ENCODE measurements at regions not wholly inside any gene's neighbourhood (a gene's known extent, or its start where the extent isn't known, plus 50 kb on each side); places are given as distances from the start of the nearest gene placed in this dataset.
"Not testable (repeated sequence)": the region's sequence is repeated elsewhere in the genome, so short reads cannot be mapped to it uniquely, and the experiment has no call there.

DNA sequence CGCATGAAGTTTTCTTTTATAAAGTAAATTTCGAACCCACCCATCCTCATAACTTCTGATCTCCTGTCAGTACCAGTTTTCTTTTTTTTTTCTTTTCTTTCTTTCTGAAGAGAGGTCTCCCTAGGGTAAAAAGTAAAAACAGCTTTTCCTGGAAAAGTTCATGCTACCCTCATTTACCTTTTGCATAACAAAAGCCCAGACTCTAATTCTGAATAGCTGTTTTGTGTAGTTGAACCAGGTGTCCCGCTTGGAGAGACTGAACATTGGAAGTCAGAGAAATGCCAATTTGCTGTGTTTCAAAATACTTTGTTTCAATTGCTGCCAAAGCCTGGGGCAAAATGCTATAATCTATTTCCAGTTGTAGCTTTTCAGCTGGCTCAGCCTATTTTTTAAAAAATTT is 113.7 kb upstream of the RUNX1 start:
- no peaks in the 10 kb centered on the region for H3K4me1 ChIP-seq (ENCODE audit: control insufficient read depth in 1 of 2, insufficient read depth in 2 of 2, low read length in 2 of 2)
- WGBS (ENCODE audit: insufficient coverage): no CpG with 5 or more reads among the region's 3 CpGs
- TF ChIP-seq, protein P1, sequence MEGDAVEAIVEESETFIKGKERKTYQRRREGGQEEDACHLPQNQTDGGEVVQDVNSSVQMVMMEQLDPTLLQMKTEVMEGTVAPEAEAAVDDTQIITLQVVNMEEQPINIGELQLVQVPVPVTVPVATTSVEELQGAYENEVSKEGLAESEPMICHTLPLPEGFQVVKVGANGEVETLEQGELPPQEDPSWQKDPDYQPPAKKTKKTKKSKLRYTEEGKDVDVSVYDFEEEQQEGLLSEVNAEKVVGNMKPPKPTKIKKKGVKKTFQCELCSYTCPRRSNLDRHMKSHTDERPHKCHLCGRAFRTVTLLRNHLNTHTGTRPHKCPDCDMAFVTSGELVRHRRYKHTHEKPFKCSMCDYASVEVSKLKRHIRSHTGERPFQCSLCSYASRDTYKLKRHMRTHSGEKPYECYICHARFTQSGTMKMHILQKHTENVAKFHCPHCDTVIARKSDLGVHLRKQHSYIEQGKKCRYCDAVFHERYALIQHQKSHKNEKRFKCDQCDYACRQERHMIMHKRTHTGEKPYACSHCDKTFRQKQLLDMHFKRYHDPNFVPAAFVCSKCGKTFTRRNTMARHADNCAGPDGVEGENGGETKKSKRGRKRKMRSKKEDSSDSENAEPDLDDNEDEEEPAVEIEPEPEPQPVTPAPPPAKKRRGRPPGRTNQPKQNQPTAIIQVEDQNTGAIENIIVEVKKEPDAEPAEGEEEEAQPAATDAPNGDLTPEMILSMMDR (IDR thresholded peaks at IDR 0.05): no peak
- H3K9me3 Mint-ChIP-seq: peaks cover 5 to 15% (median 8%) of the 10 kb centered on the region in 7 donors
- H3K27me3 Mint-ChIP-seq (ENCODE audit: low read depth in 3 of 3): peaks cover 0 to 5% (median 3%) of the 10 kb centered on the region in 3 donors
- H3K4me1 Mint-ChIP-seq: no peaks in the 10 kb centered on the region
- no peaks in the 10 kb centered on the region for H3K27me3 ChIP-seq (ENCODE audit: control insufficient read depth in 2 of 2, insufficient read depth in 2 of 2, low read length in 2 of 2)
- no peaks in the 10 kb centered on the region for H4K20me1 ChIP-seq (ENCODE audit: insufficient read depth, low read length)
- intact Hi-C loops (cut with micrococcal nuclease): no loop called here
- DNase-seq: no peak
- H3K36me3 Mint-ChIP-seq: no peaks in the 10 kb centered on the region
- no peak overlapping the region for H2AFZ ChIP-seq (ENCODE audit: insufficient read depth, low read depth, low read length, poor library complexity, severe bottlenecking)
- H3K9me3 ChIP-seq (replicated peaks in 1 of 2; ENCODE audit: control insufficient read depth in 1 of 2, insufficient read depth in 1 of 2, low read length in 2 of 2): no peaks in the 10 kb centered on the region
- H3K9ac ChIP-seq (ENCODE audit: insufficient read depth, low read length, poor library complexity, severe bottlenecking): no peak overlapping the region
- H3K36me3 ChIP-seq (replicated peaks in 1 of 2; ENCODE audit: control insufficient read depth in 1 of 2, insufficient read depth in 2 of 2, low read length in 2 of 2): no peaks in the 10 kb centered on the region
- H3K4me3 ChIP-seq (replicated peaks in 1 of 3; ENCODE audit: low read depth in 2 of 3, low read length in 3 of 3): no peak overlapping the region
- H3K27ac Mint-ChIP-seq: no peak overlapping the region
- H3K4me3 Mint-ChIP-seq: no peak overlapping the region
- no peaks in the 10 kb centered on the region for H3K79me2 ChIP-seq (ENCODE audit: insufficient read depth, low read length)
- no peak overlapping the region for H3K27ac ChIP-seq (ENCODE audit: low read depth in 1 of 2, low read length in 2 of 2)
- no peak overlapping the region for H3K4me2 ChIP-seq (replicated peaks; ENCODE audit: extremely low read depth, low read length, poor library complexity, severe bottlenecking)

DNA sequence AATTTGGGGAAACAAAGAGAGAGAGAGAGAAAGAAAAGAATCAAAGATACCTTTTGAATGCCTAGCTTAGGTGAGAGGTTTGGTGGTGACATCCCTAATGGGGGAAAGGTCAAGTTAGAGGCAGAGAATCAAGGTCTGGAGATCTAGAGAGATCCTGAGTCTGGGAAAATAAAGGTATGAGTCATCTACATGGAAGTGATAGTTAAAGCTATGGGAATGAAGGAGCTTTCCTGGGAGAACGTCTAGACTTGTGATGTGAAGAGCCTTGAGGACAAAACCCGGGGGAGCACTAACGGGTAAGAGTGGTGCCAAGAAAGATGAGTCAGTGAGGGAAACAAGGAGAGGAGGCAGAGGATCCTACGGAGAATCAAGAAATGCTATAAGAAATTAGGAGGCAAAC is 110.8 kb upstream of the RUNX1 start:
- no peak overlapping the region for H2AFZ ChIP-seq (ENCODE audit: insufficient read depth, low read depth, low read length, poor library complexity, severe bottlenecking)
- 100% methylated on average over 4 of the region's 4 CpGs for WGBS (ENCODE audit: insufficient coverage)
- Mint-ChIP-seq H3K4me1 (no peaks in the 10 kb centered on the region), H3K4me3 (no peak overlapping the region), H3K9me3 (peaks cover 9 to 17% (median 12%) of the 10 kb centered on the region in 7 donors), H3K36me3 (no peaks in the 10 kb centered on the region), H3K27me3 (ENCODE audit: low read depth in 3 of 3) (peaks cover 0 to 7% (median 2%) of the 10 kb centered on the region in 3 donors), H3K27ac (no peak overlapping the region)
- no peaks in the 10 kb centered on the region for H3K4me1 ChIP-seq (ENCODE audit: control insufficient read depth in 1 of 2, insufficient read depth in 2 of 2, low read length in 2 of 2)
- TF ChIP-seq, protein P1 (IDR thresholded peaks at IDR 0.05): no peak
- no peaks in the 10 kb centered on the region for H3K36me3 ChIP-seq (replicated peaks in 1 of 2; ENCODE audit: control insufficient read depth in 1 of 2, insufficient read depth in 2 of 2, low read length in 2 of 2)
- no peaks in the 10 kb centered on the region for H3K9me3 ChIP-seq (replicated peaks in 1 of 2; ENCODE audit: control insufficient read depth in 1 of 2, insufficient read depth in 1 of 2, low read length in 2 of 2)
- no peaks in the 10 kb centered on the region for H4K20me1 ChIP-seq (ENCODE audit: insufficient read depth, low read length)
- DNase-seq: no peak
- H3K79me2 ChIP-seq (ENCODE audit: insufficient read depth, low read length): no peaks in the 10 kb centered on the region
- H3K4me3 ChIP-seq (replicated peaks in 1 of 3; ENCODE audit: low read depth in 2 of 3, low read length in 3 of 3): no peak overlapping the region
- H3K27me3 ChIP-seq (ENCODE audit: control insufficient read depth in 2 of 2, insufficient read depth in 2 of 2, low read length in 2 of 2): no peaks in the 10 kb centered on the region
- no peak overlapping the region for H3K9ac ChIP-seq (ENCODE audit: insufficient read depth, low read length, poor library complexity, severe bottlenecking)
- no peak overlapping the region for H3K4me2 ChIP-seq (replicated peaks; ENCODE audit: extremely low read depth, low read length, poor library complexity, severe bottlenecking)
- no peak overlapping the region for H3K27ac ChIP-seq (ENCODE audit: low read depth in 1 of 2, low read length in 2 of 2)
- intact Hi-C loops (cut with micrococcal nuclease): no loop called here

DNA sequence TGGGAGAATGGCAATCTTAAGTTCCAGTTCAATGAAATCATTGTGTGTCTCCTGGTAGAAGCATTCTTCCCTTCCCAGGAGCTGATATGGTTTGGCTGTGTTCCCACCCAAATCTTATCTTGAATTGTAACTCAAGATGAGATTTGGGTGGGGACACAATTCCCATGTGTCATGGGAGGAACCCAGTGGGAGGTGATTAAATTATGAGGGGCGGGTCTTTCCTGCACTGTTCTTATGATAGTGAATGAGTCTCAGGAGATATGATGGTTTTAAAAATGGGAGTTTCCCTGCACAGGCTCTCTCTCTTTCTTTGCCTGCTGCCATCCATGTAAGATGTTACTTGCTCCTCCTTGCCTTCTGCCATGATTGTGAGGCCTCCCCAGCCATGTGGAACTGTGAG is 108.3 kb upstream of the RUNX1 start:
- WGBS (ENCODE audit: insufficient coverage): no CpG with 5 or more reads among the region's 1 CpG

More for the DNA sequence above, 108.3 kb upstream of the RUNX1 start:
- H3K9me3 ChIP-seq (replicated peaks in 1 of 2; ENCODE audit: control insufficient read depth in 1 of 2, insufficient read depth in 1 of 2, low read length in 2 of 2); H3K36me3 Mint-ChIP-seq; H3K27me3 Mint-ChIP-seq (ENCODE audit: low read depth in 3 of 3); H3K4me1 Mint-ChIP-seq; H3K4me3 Mint-ChIP-seq; H3K4me2 ChIP-seq (replicated peaks; ENCODE audit: extremely low read depth, low read length, poor library complexity, severe bottlenecking); H3K27ac ChIP-seq (ENCODE audit: low read depth in 1 of 2, low read length in 2 of 2); H2AFZ ChIP-seq (ENCODE audit: insufficient read depth, low read depth, low read length, poor library complexity, severe bottlenecking); DNase-seq; H3K4me3 ChIP-seq (replicated peaks in 1 of 3; ENCODE audit: low read depth in 2 of 3, low read length in 3 of 3); H3K9ac ChIP-seq (ENCODE audit: insufficient read depth, low read length, poor library complexity, severe bottlenecking); H3K27me3 ChIP-seq (ENCODE audit: control insufficient read depth in 2 of 2, insufficient read depth in 2 of 2, low read length in 2 of 2); H3K27ac Mint-ChIP-seq; H4K20me1 ChIP-seq (ENCODE audit: insufficient read depth, low read length); H3K36me3 ChIP-seq (replicated peaks in 1 of 2; ENCODE audit: control insufficient read depth in 1 of 2, insufficient read depth in 2 of 2, low read length in 2 of 2); intact Hi-C loops (cut with micrococcal nuclease); H3K4me1 ChIP-seq (ENCODE audit: control insufficient read depth in 1 of 2, insufficient read depth in 2 of 2, low read length in 2 of 2); H3K79me2 ChIP-seq (ENCODE audit: insufficient read depth, low read length): not testable (repeated sequence)
- H3K9me3 Mint-ChIP-seq: peaks cover 9 to 17% (median 13%) of the 10 kb centered on the region in 7 donors

Data from CD14-positive monocyte (primary cell).